ENCODE measurements at regions not wholly inside any gene's neighbourhood (a gene's known extent, or its start where the extent isn't known, plus 50 kb on each side); places are given as distances from the start of the nearest gene placed in this dataset.

GRCh38 chr14:42123526-42123925, 516.9 kb downstream of the LRFN5 start:
- TF ChIP-seq, protein P1, sequence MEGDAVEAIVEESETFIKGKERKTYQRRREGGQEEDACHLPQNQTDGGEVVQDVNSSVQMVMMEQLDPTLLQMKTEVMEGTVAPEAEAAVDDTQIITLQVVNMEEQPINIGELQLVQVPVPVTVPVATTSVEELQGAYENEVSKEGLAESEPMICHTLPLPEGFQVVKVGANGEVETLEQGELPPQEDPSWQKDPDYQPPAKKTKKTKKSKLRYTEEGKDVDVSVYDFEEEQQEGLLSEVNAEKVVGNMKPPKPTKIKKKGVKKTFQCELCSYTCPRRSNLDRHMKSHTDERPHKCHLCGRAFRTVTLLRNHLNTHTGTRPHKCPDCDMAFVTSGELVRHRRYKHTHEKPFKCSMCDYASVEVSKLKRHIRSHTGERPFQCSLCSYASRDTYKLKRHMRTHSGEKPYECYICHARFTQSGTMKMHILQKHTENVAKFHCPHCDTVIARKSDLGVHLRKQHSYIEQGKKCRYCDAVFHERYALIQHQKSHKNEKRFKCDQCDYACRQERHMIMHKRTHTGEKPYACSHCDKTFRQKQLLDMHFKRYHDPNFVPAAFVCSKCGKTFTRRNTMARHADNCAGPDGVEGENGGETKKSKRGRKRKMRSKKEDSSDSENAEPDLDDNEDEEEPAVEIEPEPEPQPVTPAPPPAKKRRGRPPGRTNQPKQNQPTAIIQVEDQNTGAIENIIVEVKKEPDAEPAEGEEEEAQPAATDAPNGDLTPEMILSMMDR (IDR thresholded peaks at IDR 0.05; ENCODE audit: borderline replicate concordance, extremely low read depth, insufficient read depth) = no peak
- intact Hi-C loops (cut with DNase I) = no loop called here
- no peak for DNase-seq
- Histone ChIP-seq H3K36me3 (ENCODE audit: control insufficient read depth in 2 of 3, insufficient read depth in 3 of 3, low read length in 3 of 3) (no peaks in the 10 kb centered on the region), H3K27ac (ENCODE audit: low read depth in 2 of 2, low read length in 2 of 2) (no peak overlapping the region), H3K4me1 (ENCODE audit: control insufficient read depth in 2 of 3, insufficient read depth in 2 of 3, low read depth in 1 of 3, low read length in 3 of 3) (no peaks in the 10 kb centered on the region), H3K4me3 (ENCODE audit: low read length in 3 of 3) (no peak overlapping the region), H3K9me3 (ENCODE audit: control insufficient read depth in 2 of 3, insufficient read depth in 1 of 3, low read length in 3 of 3) (peaks cover 0 to 3% (median 0%) of the 10 kb centered on the region in 3 donors), H3K9ac (ENCODE audit: low read length in 3 of 3) (no peak overlapping the region), H3K27me3 (ENCODE audit: control insufficient read depth, insufficient read depth, low read length) (no peaks in the 10 kb centered on the region)
- peak; percentile 17 for FAIRE-seq

DNA sequence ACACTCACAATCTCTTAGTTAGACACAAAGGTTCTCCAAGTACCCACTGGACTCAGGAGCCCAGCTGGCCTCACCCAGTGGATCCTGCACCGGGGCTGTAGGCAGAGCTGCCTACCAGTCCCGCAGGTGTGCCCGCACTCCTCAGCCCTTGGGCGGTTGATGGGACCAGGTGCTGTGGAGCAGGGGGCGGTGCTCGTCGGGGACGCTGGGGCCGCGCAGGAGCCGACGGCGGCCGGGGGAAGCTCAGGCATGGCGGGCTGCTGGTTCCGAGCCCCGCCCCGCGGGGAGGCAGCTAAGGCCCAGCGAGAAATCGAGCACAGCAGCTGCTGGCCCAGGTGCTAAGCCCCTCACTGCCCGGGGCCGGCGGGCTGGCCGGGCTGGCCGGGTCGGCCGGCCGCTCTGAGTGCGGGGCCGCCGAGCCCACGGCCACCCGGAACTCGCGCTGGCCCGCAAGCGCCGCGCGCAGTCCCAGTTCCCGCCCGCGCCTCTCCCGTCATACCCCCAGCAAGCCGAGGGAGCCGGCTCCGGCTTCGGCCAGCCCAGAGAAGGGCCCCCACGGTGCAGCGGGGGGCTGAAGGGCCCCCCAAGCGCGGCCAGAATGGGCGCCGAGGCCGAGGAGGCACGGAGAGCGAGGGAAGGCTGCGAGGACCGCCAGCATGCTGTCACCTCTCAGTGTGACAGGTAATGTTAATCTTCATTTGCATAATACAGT, 506.8 kb downstream of the LRFN5 start:
- FAIRE-seq = no peak

GRCh38 chr14:42112108-42112507, 505.4 kb downstream of the LRFN5 start:
- intact Hi-C loops (cut with DNase I) = no loop called here
- DNase-seq (no peak), FAIRE-seq (no peak)
- Histone ChIP-seq H3K27ac (ENCODE audit: low read depth in 2 of 2, low read length in 2 of 2) (no peak overlapping the region), H3K27me3 (ENCODE audit: control insufficient read depth, insufficient read depth, low read length) (no peaks in the 10 kb centered on the region), H3K36me3 (ENCODE audit: control insufficient read depth in 2 of 3, insufficient read depth in 3 of 3, low read length in 3 of 3) (no peaks in the 10 kb centered on the region), H3K9ac (ENCODE audit: low read length in 3 of 3) (no peak overlapping the region), H3K4me1 (ENCODE audit: control insufficient read depth in 2 of 3, insufficient read depth in 2 of 3, low read depth in 1 of 3, low read length in 3 of 3) (no peaks in the 10 kb centered on the region), H3K4me3 (ENCODE audit: low read length in 3 of 3) (no peak overlapping the region), H3K9me3 (ENCODE audit: control insufficient read depth in 2 of 3, insufficient read depth in 1 of 3, low read length in 3 of 3) (peaks cover 0 to 7% (median 0%) of the 10 kb centered on the region in 3 donors)
- TF ChIP-seq, protein P1 (IDR thresholded peaks at IDR 0.05; ENCODE audit: borderline replicate concordance, extremely low read depth, insufficient read depth) = no peak

More for the DNA sequence above, 506.8 kb downstream of the LRFN5 start:
- no peaks in the 10 kb centered on the region for H3K36me3 ChIP-seq (ENCODE audit: control insufficient read depth in 2 of 3, insufficient read depth in 3 of 3, low read length in 3 of 3)
- H3K4me1 ChIP-seq (ENCODE audit: control insufficient read depth in 2 of 3, insufficient read depth in 2 of 3, low read depth in 1 of 3, low read length in 3 of 3) = no peaks in the 10 kb centered on the region
- H3K4me3 ChIP-seq (ENCODE audit: low read length in 3 of 3) = no peak overlapping the region
- peaks cover 0 to 7% (median 0%) of the 10 kb centered on the region in 3 donors for H3K9me3 ChIP-seq (ENCODE audit: control insufficient read depth in 2 of 3, insufficient read depth in 1 of 3, low read length in 3 of 3)
- intact Hi-C loops (cut with DNase I) = no loop called here
- H3K9ac ChIP-seq (ENCODE audit: low read length in 3 of 3) = no peak overlapping the region
- TF ChIP-seq, protein P1 (IDR thresholded peaks at IDR 0.05; ENCODE audit: borderline replicate concordance, extremely low read depth, insufficient read depth) = no peak
- H3K27me3 ChIP-seq (ENCODE audit: control insufficient read depth, insufficient read depth, low read length) = no peaks in the 10 kb centered on the region
- no peak for DNase-seq
- H3K27ac ChIP-seq (ENCODE audit: low read depth in 2 of 2, low read length in 2 of 2) = no peak overlapping the region

All from kidney (tissue), 13 donors.